Sigmoid colon (tissue), 4 donors: ENCODE measurements at regions not wholly inside any gene's neighbourhood (a gene's known extent, or its start where the extent isn't known, plus 50 kb on each side); places are given as distances from the start of the nearest gene placed in this dataset.

Experiments used
- CTCF ChIP-seq, 4 experiments: fragments of 450-650 bp in 3 of 4; fragments of 200-600 bp in 1 of 4; IDR thresholded peaks; one replicate each; pipeline ENCODE4 v1.5.1; 2016 to 2019; ENCODE audit warnings: antibody characterized with exemption in 4 of 4, mild to moderate bottlenecking in 3 of 4, moderate library complexity in 2 of 4
- EP300 ChIP-seq, 4 donors: sonication (generic); formaldehyde crosslinking; IDR thresholded peaks; one replicate each; pipeline ENCODE4 v1.6.1; 2017; ENCODE audit warnings: antibody characterized with exemption in 4 of 4
- POLR2A ChIP-seq, 2 donors: fragments of 450-650 bp; IDR thresholded peaks; one replicate each; pipeline ENCODE4 v1.6.1; 2016; ENCODE audit warnings: antibody characterized with exemption in 2 of 2, mild to moderate bottlenecking in 2 of 2, moderate library complexity in 2 of 2
- POLR2AphosphoS5 ChIP-seq, 4 donors: sonication (generic); formaldehyde crosslinking; IDR thresholded peaks; one replicate each; pipeline ENCODE4 v1.6.1; 2017; ENCODE audit warnings: antibody characterized with exemption in 4 of 4

- TF ChIP-seq POLR2A (IDR thresholded peaks at IDR 0.05), result no peak
- TF ChIP-seq CTCF (IDR thresholded peaks at IDR 0.05), result no peak
- no peak for TF ChIP-seq POLR2AphosphoS5 (IDR thresholded peaks at IDR 0.05)
- TF ChIP-seq EP300 (IDR thresholded peaks at IDR 0.05), result no peak
Measured at GRCh38 chr1:788835-789234, 102.4 kb upstream of the OR4F16 start.
